ENCODE measurements at regions not wholly inside any gene's neighbourhood (a gene's known extent, or its start where the extent isn't known, plus 50 kb on each side); places are given as distances from the start of the nearest gene placed in this dataset.
A peak's percentile ranks its signal among the peaks of the same experiment; 100 is the strongest.
"Not testable (repeated sequence)": the region's sequence is repeated elsewhere in the genome, so short reads cannot be mapped to it uniquely, and the experiment has no call there.

- Histone ChIP-seq H3K4me1 (ENCODE audit: control insufficient read depth, insufficient read depth, low read length) (peaks cover 3% of the 10 kb centered on the region), H3K9ac (ENCODE audit: low read length in 2 of 2) (no peak overlapping the region), H3K36me3 (ENCODE audit: control insufficient read depth in 2 of 2, insufficient read depth in 2 of 2, low read length in 2 of 2) (no peaks in the 10 kb centered on the region), H3K27me3 (ENCODE audit: control insufficient read depth in 1 of 2, insufficient read depth in 2 of 2, low read length in 2 of 2) (no peaks in the 10 kb centered on the region), H3K9me3 (ENCODE audit: control insufficient read depth in 2 of 2, low read length in 2 of 2) (no peaks in the 10 kb centered on the region), H3K4me3 (ENCODE audit: low read length in 2 of 2) (no peak overlapping the region), H3K27ac (ENCODE audit: low read length) (no peak overlapping the region)
Observed at GRCh38 chr6:4366635-4367395, 231.4 kb upstream of the ECI2 start.

- Histone ChIP-seq H3K9ac (ENCODE audit: low read length in 2 of 2) (no peak overlapping the region), H3K27ac (ENCODE audit: low read length) (no peak overlapping the region)
Observed at GRCh38 chr6:4365686-4366085, 230.3 kb upstream of the ECI2 start.

GRCh38 chr6:4364711-4365110 lies 229.3 kb upstream of the ECI2 start:
- H3K27me3 ChIP-seq (ENCODE audit: control insufficient read depth in 1 of 2, insufficient read depth in 2 of 2, low read length in 2 of 2), result no peaks in the 10 kb centered on the region
- no peak overlapping the region for H3K9ac ChIP-seq (ENCODE audit: low read length in 2 of 2)
- no peak overlapping the region for H3K27ac ChIP-seq (ENCODE audit: low read length)
- no peak overlapping the region for H3K4me3 ChIP-seq (ENCODE audit: low read length in 2 of 2)
- H3K9me3 ChIP-seq (ENCODE audit: control insufficient read depth in 2 of 2, low read length in 2 of 2), result no peaks in the 10 kb centered on the region
- peaks cover 3% of the 10 kb centered on the region for H3K4me1 ChIP-seq (ENCODE audit: control insufficient read depth, insufficient read depth, low read length)
- no peaks in the 10 kb centered on the region for H3K36me3 ChIP-seq (ENCODE audit: control insufficient read depth in 2 of 2, insufficient read depth in 2 of 2, low read length in 2 of 2)

More at GRCh38 chr6:4365686-4366085, 230.3 kb upstream of the ECI2 start:
- H3K9me3 ChIP-seq (ENCODE audit: control insufficient read depth in 2 of 2, low read length in 2 of 2), result no peaks in the 10 kb centered on the region
- H3K27me3 ChIP-seq (ENCODE audit: control insufficient read depth in 1 of 2, insufficient read depth in 2 of 2, low read length in 2 of 2), result no peaks in the 10 kb centered on the region
- no peaks in the 10 kb centered on the region for H3K36me3 ChIP-seq (ENCODE audit: control insufficient read depth in 2 of 2, insufficient read depth in 2 of 2, low read length in 2 of 2)
- no peak overlapping the region for H3K4me3 ChIP-seq (ENCODE audit: low read length in 2 of 2)
- peaks cover 3% of the 10 kb centered on the region for H3K4me1 ChIP-seq (ENCODE audit: control insufficient read depth, insufficient read depth, low read length)

GRCh38 chr6:4364172-4364571 lies 228.8 kb upstream of the ECI2 start:
- Histone ChIP-seq H3K27me3 (ENCODE audit: control insufficient read depth in 1 of 2, insufficient read depth in 2 of 2, low read length in 2 of 2) (no peaks in the 10 kb centered on the region), H3K36me3 (ENCODE audit: control insufficient read depth in 2 of 2, insufficient read depth in 2 of 2, low read length in 2 of 2) (no peaks in the 10 kb centered on the region), H3K4me3 (ENCODE audit: low read length in 2 of 2) (no peak overlapping the region), H3K9me3 (ENCODE audit: control insufficient read depth in 2 of 2, low read length in 2 of 2) (no peaks in the 10 kb centered on the region), H3K27ac (ENCODE audit: low read length) (no peak overlapping the region), H3K9ac (ENCODE audit: low read length in 2 of 2) (no peak overlapping the region), H3K4me1 (ENCODE audit: control insufficient read depth, insufficient read depth, low read length) (peaks cover 3% of the 10 kb centered on the region)

GRCh38 chr6:4363656-4364055 lies 228.3 kb upstream of the ECI2 start:
- no peak overlapping the region for H3K9ac ChIP-seq (ENCODE audit: low read length in 2 of 2)
- no peak overlapping the region for H3K27ac ChIP-seq (ENCODE audit: low read length)
- no peaks in the 10 kb centered on the region for H3K36me3 ChIP-seq (ENCODE audit: control insufficient read depth in 2 of 2, insufficient read depth in 2 of 2, low read length in 2 of 2)
- no peaks in the 10 kb centered on the region for H3K27me3 ChIP-seq (ENCODE audit: control insufficient read depth in 1 of 2, insufficient read depth in 2 of 2, low read length in 2 of 2)
- H3K9me3 ChIP-seq (ENCODE audit: control insufficient read depth in 2 of 2, low read length in 2 of 2), result no peaks in the 10 kb centered on the region
- H3K4me1 ChIP-seq (ENCODE audit: control insufficient read depth, insufficient read depth, low read length), result peaks cover 7% of the 10 kb centered on the region
- no peak overlapping the region for H3K4me3 ChIP-seq (ENCODE audit: low read length in 2 of 2)

- H3K4me1 ChIP-seq (ENCODE audit: control insufficient read depth, insufficient read depth, low read length), result peaks cover 13% of the 10 kb centered on the region
- H3K27me3 ChIP-seq (ENCODE audit: control insufficient read depth in 1 of 2, insufficient read depth in 2 of 2, low read length in 2 of 2), result no peaks in the 10 kb centered on the region
- H3K9ac ChIP-seq (ENCODE audit: low read length in 2 of 2), result no peak overlapping the region
- H3K36me3 ChIP-seq (ENCODE audit: control insufficient read depth in 2 of 2, insufficient read depth in 2 of 2, low read length in 2 of 2), result no peaks in the 10 kb centered on the region
- H3K27ac ChIP-seq (ENCODE audit: low read length), result no peak overlapping the region
- H3K4me3 ChIP-seq (ENCODE audit: low read length in 2 of 2), result no peak overlapping the region
- no peaks in the 10 kb centered on the region for H3K9me3 ChIP-seq (ENCODE audit: control insufficient read depth in 2 of 2, low read length in 2 of 2)
Observed at GRCh38 chr6:4362326-4362725, 227.0 kb upstream of the ECI2 start.

GRCh38 chr6:4360920-4361319 lies 225.5 kb upstream of the ECI2 start:
- Histone ChIP-seq H3K36me3 (ENCODE audit: control insufficient read depth in 2 of 2, insufficient read depth in 2 of 2, low read length in 2 of 2) (no peaks in the 10 kb centered on the region), H3K27me3 (ENCODE audit: control insufficient read depth in 1 of 2, insufficient read depth in 2 of 2, low read length in 2 of 2) (no peaks in the 10 kb centered on the region), H3K9ac (ENCODE audit: low read length in 2 of 2) (no peak overlapping the region), H3K4me3 (ENCODE audit: low read length in 2 of 2) (no peak overlapping the region), H3K27ac (ENCODE audit: low read length) (no peak overlapping the region), H3K9me3 (ENCODE audit: control insufficient read depth in 2 of 2, low read length in 2 of 2) (no peaks in the 10 kb centered on the region), H3K4me1 (ENCODE audit: control insufficient read depth, insufficient read depth, low read length) (peaks cover 16% of the 10 kb centered on the region)

GRCh38 chr6:4359108-4359730 lies 223.8 kb upstream of the ECI2 start:
- no peaks in the 10 kb centered on the region for H3K27me3 ChIP-seq (ENCODE audit: control insufficient read depth in 1 of 2, insufficient read depth in 2 of 2, low read length in 2 of 2)
- no peak overlapping the region for H3K4me3 ChIP-seq (ENCODE audit: low read length in 2 of 2)
- H3K27ac ChIP-seq (ENCODE audit: low read length), result peak overlapping the region; percentile 53
- peaks cover 13% of the 10 kb centered on the region for H3K4me1 ChIP-seq (ENCODE audit: control insufficient read depth, insufficient read depth, low read length)
- H3K9ac ChIP-seq (ENCODE audit: low read length in 2 of 2), result no peak overlapping the region
- no peaks in the 10 kb centered on the region for H3K9me3 ChIP-seq (ENCODE audit: control insufficient read depth in 2 of 2, low read length in 2 of 2)
- no peaks in the 10 kb centered on the region for H3K36me3 ChIP-seq (ENCODE audit: control insufficient read depth in 2 of 2, insufficient read depth in 2 of 2, low read length in 2 of 2)

- H3K36me3 ChIP-seq (ENCODE audit: control insufficient read depth in 2 of 2, insufficient read depth in 2 of 2, low read length in 2 of 2), result no peaks in the 10 kb centered on the region
- H3K4me1 ChIP-seq (ENCODE audit: control insufficient read depth, insufficient read depth, low read length), result peaks cover 13% of the 10 kb centered on the region
- H3K9ac ChIP-seq (ENCODE audit: low read length in 2 of 2), result no peak overlapping the region
- H3K9me3 ChIP-seq (ENCODE audit: control insufficient read depth in 2 of 2, low read length in 2 of 2), result no peaks in the 10 kb centered on the region
- H3K4me3 ChIP-seq (ENCODE audit: low read length in 2 of 2), result peak overlapping the region in 1 of 2 donors; percentile 35
- H3K27me3 ChIP-seq (ENCODE audit: control insufficient read depth in 1 of 2, insufficient read depth in 2 of 2, low read length in 2 of 2), result no peaks in the 10 kb centered on the region
- peak overlapping the region; percentile 53 for H3K27ac ChIP-seq (ENCODE audit: low read length)
Observed at GRCh38 chr6:4358414-4359107, 223.2 kb upstream of the ECI2 start.

- not testable (repeated sequence) for H3K27ac ChIP-seq (ENCODE audit: low read length); H3K36me3 ChIP-seq (ENCODE audit: control insufficient read depth in 2 of 2, insufficient read depth in 2 of 2, low read length in 2 of 2); H3K9me3 ChIP-seq (ENCODE audit: control insufficient read depth in 2 of 2, low read length in 2 of 2); H3K4me3 ChIP-seq (ENCODE audit: low read length in 2 of 2); H3K9ac ChIP-seq (ENCODE audit: low read length in 2 of 2); H3K27me3 ChIP-seq (ENCODE audit: control insufficient read depth in 1 of 2, insufficient read depth in 2 of 2, low read length in 2 of 2)
- H3K4me1 ChIP-seq (ENCODE audit: control insufficient read depth, insufficient read depth, low read length), result peaks cover 13% of the 10 kb centered on the region
Observed at GRCh38 chr6:4357660-4358152, 222.3 kb upstream of the ECI2 start.
